Fibroblast of gingiva (primary cell): ENCODE measurements at regions not wholly inside any gene's neighbourhood (a gene's known extent, or its start where the extent isn't known, plus 50 kb on each side); places are given as distances from the start of the nearest gene placed in this dataset.
A peak's percentile ranks its signal among the peaks of the same experiment; 100 is the strongest.

Source experiments
- DNase-seq: peaks from one replicate; pipeline ENCODE4 v3.0.0-alpha.2; 2011; ENCODE audit warnings: low read depth

DNA sequence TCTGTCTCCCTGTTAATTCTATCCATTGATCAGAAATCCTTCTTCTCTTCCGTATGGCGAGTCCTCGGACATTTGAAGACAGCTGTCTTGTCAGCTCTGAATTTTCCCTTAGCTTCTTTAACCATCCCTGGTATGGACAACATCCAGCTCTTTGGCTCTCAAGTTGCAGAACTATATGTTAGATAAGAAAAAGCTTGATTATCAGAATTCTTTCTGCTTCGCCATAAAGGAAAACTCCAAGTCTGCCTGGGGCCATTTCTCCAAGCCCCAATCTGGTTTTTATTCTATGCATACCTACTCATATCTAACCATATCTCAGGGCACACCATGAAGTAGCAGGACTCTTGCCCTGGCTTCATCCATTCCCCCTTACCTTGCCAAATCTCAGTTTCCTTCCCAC, 215.7 kb upstream of the TMC3 start:
- no peak for DNase-seq

DNA sequence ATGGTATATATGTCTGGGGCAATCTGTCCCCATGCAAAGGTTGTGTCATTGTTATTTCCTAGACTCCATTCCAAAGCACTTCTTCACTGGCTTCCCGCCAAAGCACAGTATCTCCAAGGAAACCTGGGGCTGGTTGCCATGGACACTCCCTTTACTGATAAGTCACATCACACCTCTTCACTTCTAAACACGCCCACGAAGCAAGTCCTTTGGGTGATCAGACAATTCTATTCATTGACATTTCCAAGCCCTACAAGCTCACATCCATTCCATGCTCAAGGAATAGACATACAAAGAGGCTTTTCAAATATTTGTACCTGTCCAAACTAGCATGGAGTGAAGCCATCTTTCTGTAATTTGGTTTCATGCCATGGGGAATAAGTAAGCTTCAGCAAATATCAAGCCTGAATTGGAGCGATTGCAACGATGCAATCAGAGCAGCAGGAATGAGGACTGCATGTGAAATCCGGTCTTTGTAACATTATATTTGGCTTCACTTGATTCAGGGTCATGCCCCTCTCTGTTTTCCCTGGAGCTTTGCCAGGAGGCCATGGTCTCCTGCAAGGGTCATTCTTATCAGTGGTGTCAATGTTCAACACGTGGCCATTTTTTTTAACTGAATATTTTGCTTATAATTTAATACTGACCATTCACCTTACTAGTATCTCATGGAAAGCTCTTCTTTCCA, 201.6 kb upstream of the TMC3 start:
- DNase-seq = no peak

DNA sequence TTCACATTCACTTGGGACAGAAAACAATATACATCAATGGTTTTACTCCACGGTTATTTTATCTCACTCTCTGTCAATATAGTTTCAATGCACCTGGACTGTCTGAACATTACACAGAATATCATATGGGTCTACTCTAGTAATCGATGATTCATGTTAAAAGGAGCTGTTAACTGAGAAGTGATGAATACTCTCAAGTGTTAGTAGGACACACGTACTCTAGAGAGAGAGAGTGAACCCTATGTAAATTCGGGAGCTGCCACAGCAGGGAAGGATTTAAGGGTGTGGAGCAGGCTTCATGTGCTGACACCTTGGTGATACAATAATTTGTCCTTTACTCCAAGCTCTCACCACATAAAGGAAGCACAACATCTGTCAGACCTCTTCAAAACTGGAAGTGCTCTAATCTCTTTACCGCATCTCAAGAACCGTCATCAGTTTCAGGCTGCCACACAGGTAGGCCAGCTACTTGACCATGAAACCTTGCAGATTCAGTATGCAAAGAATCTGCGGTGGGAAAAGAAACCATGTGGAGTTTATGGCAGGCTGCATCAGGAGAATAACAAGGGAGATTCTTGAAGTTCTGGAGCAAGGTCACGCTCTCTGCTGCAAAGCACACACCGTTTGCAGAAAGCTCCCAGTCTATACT, 199.2 kb upstream of the TMC3 start:
- no peak for DNase-seq

DNA sequence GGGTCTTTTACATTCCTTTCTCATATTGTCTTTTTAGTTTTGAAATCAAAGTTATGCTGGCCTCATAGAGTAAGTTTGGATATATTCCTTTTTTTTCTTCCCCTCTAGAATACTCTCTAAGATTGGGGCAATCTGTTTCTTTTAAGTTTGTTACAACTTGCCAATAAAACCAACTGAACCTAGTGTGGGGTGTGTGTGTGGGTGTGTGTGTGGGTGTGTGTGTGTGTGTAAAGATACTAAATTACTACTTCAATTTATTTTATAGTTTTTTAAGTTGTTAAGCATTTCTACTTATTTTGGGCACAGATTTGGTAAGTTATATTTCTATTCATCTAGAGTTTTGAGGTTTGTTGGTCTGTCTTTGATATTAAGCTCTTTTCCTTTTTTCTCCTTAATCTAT, 198.2 kb upstream of the TMC3 start:
- DNase-seq = no peak

DNA sequence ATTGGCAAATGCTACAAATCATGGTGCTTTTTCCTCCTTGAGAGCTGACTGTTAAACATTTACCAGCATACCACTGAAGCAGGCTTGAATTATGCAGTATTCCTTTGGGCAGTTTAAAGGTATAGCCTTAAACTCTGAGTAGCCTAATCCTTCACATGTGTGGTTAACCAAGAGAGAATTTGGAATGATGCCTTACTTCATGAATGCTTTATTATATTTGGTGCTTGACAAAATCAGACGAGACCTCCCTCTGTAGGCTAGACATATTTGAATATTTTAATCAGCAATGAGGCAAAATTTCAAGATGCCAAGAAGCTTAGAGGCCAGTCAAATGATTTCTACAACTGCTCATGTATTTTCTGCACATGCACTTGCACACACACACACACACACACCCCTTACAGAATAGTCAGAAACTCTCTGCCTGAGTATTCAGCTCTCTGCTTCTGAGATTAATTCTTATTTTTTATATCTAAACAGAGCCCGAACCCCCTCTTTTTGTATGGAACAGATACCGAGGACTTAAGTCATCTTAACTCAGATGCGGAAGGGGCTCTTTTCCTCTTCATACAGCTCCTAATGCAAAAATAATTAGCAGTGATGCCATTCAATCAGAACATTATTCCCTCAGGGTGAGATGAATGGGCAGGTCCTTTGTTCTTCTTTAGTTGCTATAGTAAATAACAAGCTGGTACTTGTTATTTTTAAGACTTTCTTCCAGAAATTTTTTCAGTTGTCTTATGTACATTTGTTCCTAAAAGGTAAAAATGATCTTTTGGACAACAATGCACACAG, 195.5 kb upstream of the TMC3 start:
- no peak for DNase-seq

DNA sequence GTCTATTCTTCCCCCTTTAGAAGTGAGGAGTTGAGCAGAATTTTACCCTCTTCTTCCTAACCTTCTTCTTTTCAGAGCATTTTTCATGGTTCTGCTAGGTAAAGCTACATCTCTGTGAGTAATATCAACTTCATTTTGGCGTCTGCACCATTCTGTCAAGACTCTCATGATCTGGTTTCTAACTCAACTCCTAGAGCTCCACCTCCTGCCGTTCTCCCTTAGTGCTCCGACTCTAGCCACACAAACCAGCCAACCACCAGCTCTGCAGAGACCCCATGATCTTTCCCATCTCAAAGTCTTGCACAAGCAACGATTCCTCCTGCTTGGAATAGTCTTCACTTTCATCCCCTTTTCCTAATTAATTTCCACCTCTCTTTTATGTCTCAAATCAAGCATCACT, 193.9 kb upstream of the TMC3 start:
- DNase-seq = no peak

DNA sequence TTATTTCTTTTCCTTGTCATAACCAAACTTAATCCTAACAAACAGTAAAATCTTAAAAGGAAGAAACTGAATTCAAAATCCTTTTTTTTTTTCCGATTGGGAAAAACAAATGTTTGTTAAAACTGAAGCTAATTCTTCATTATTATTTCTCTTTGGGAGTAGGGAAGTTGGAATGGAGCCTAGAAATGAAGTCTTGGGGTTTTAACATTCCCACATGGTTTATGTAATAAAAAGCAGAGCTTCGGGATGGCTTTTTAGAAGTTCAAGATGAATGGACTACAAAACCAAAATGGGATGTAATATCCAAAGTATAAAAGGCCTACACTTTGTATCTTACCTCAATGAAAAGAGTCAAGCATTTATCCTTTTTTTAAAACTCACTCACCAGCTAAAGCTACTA, 189.0 kb upstream of the TMC3 start:
- no peak for DNase-seq

DNA sequence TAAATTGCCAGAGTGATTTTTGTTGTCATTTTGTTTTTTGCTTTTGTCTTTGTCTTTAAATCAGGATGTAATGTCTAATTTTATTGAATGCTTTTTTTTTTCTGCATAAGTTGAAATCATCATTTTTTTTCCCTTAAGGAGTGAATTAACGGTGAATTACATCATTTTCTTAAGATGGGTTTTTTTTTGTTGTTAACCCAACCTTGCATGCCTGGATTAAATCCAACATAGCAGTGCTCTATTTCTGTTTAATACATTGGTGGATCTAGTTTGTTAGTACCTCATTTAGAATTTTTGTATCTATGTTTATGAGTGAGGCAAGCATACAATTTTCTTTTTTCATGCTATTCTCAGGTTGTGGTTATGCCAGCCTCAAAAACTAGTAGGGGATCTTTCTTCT, 186.4 kb upstream of the TMC3 start:
- no peak for DNase-seq

DNA sequence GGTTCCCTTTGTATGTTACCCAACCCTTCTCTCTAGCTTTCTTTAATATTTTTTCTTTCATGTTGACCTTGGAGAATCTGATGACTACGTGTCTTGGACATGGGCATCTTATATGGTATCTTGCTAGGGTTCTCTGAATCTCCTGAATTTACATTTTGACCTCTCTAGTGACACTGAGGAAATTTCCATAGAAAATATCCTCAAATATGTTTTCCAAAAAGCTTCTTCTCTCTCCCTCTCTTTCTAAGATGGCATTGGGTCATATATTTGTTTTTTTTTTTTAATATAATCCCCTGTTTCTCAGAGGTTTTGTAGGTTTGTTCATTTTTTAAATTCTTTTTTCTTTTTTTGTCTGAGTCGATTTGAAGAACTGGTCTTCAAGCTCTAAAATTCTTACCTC, 184.0 kb upstream of the TMC3 start:
- DNase-seq = no peak

DNA sequence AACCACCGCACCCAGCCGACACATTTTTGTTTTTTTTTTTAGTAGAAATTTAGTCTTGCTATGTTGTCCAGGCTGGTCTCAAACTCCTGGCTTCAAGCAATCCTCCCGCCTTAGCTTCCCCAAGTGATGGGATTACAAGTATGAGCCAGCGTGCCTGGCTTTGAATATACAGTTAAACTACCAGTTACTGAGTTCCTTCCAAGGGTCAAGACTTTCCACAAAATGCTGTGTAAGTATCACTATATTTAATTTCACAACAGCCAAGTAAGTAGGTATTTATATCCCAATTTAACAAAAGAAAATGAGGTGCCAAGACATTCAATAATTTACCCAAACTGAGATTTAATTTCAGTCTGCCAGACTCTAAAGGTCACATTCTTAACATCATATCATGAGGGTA, 181.3 kb upstream of the TMC3 start:
- no peak for DNase-seq

DNA sequence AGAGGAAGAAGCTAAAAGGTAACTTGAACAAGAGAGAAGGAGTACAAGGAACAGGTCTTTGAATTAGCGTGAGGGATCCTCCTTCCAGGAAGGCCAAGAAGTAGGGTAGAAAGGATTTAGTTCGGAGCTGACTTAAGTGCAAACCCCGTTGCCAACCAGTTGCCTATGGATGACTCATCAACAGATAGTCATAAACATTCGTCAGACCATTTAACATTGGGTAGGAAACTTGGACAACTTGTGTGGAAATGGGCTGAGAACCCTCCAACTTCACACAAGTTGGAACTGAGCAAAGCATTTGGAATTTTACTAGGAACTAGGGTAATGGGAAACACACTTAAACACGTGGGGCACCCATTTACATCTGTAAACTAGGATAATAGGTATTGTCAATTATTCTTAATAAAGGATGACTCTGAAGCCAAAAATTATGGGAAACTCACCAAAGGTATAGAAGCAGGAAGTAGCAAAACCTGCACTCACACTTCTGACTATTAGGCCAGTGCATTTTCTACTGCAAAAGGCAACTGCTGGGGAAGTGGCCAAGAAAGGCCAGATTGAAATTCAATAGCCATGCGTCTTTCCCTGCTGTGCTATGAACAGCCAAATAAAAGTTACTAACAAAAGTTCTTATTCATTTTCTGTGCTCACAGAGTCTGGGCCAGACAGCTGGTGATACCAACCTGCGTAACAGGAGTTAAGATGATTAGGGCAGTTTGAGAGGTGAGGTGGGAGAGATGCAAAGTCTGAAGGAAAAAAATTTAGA, 174.5 kb upstream of the TMC3 start:
- peak; percentile 14 for DNase-seq

DNA sequence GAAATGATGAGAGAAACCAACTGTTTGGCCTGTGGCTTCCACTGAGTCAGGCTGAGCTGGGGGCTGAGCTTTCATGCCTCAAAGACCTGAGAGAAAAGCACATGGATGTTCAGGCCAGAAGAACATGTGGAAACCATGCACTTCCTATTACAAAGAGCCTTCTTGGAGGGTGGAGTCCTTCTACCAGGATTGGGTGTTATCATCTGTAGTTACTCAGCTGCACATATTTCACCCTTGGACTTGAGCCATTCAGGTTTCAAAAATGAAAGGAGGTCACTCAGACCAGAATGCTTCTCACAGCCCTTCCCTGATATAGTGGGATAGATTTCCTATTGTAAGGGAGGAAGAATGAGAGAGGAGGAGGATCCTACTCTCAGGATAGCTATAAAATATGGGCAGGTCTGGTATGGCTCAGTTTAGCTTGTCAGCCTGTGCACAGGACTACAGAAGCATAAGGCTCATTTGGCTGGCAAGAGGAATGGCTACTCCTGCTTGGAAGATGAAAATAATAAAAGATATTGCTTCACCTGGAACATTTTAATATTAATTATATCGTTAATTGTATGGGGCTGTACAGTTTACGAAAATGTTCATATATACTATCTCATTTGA, 173.6 kb upstream of the TMC3 start:
- DNase-seq = no peak

DNA sequence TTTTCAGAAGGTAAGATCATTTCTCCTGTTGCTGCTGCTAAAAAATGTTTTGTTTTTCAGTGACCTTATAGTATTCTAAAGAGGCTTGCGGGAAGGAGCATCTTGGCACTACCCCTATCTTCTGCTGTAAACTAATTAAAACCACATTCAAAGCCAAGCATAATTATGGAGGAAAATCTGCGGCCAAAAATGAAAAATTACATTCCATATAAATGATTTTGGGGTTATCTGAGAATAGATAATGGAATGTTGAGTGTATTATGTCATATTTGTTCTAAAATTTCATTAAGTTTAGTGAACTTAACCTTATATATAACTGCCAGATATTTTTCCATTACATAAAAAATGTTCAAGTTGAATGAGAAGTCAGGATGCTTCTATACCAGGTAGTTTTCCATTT, 170.4 kb upstream of the TMC3 start:
- no peak for DNase-seq

DNA sequence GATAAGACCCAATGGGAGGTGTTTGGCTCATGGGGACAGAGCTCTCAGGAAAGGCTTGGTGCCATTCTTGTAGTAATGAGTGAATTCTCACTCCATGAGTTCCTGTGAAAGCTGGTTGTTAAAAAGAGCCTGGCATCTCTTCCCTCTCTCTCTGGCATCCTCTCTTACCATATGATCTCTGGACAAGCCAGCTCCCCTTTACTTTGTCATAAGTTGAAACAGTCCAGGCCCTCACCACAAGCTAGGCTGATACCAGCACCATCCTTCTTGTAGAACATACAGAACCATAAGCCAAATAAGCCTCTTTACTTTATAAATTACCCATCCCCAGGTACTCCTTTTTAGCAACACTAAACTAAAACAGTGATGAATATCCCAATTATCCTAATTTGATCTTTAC, 166.9 kb upstream of the TMC3 start:
- no peak for DNase-seq

DNA sequence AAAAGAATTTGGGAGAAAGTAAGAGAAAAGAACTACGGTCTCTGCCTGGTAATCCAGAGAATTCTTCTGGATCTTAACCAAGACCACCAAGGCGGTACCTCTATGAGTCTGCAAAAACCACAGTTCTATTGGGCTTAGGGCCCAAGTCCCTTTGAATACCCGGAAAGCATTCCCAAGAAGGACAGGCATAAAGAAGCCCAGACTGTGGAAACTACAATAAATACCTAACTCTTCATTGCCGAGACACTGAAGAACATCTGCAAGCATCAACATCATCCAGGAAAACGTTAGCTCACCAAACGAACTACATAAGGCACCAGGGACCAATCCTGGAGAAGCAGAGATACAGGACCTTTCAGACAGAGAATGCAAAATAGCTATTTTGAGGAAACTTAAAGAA, 162.3 kb upstream of the TMC3 start:
- DNase-seq = no peak

DNA sequence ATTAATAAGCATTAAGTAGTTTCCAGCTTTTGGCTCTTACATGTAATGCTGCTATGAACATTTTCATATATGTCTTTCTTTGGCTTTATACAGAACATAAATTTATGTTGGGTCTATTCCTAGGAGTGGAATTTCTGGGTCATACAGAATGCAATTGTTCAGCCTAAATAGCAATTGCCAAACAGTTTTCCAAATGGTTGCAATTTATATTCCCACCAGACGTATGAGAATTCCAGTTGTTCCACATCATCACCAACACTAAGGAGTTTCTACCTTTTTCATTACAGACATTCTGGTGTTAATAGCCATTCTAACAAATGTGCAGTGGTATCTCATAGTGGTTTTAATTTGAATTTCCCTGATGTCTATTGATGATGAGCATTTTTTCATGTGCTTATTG, 160.1 kb upstream of the TMC3 start:
- no peak for DNase-seq

DNA sequence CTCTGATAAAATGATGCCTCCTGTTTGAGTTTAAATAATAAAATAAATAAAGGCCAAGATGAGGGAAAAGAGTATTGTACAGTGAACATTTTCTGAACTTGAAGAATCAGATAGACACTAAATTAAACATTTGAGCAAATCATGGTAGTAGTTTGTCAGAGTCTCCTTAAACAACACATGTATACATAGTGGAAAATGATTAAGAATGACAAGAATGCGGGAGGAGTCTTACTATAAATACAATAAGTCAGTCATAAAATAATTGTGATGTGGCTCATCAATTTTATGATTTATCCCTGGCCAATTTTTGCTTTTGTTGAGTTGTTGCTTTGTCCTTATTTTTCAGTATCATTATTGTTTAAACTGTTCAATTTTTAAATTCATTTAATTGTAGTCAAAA, 158.0 kb upstream of the TMC3 start:
- DNase-seq = no peak

DNA sequence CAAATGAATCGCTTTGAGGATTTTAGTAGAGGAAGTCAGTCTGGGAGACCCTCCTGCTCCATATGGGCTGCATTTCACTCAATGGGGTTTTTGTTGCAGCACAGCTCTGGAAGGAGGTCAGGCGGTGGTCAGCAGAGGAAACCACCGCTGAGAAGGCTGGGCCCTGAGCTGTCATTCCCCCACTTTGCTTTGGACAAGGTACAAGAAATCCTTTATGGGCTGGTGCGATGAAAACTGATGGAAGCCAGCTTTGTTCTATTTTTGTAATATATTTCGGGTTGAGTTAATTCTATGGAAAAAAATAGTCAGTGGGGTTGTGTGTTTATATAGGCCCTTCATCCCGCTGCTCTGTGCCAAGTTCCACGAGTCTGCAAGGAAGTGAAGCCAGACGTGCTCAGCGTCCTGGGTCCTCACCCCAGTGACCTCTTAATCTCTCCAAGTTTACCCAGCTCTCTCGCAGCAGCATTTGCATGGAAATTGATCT, 157.1 kb upstream of the TMC3 start:
- no peak for DNase-seq

DNA sequence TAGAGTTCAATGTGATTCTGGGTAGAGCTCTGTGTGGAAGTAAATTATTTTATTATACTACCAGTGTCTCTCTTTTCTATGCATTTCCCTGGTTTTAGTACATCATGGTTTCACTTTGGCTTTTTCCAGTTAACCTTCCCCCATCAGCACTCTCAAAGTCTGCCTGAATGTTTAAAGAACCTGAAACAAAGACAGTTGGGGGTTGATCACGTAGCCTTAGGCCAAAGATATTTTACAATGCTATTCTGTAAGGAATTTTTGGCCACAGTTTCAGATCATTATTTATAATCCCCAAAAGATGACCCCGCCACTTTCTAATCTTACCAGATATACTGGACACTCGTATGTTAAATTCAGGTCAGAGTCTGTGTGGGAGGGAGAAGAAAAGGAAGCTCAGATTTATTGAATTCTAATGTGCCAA, 156.3 kb upstream of the TMC3 start:
- no peak for DNase-seq

DNA sequence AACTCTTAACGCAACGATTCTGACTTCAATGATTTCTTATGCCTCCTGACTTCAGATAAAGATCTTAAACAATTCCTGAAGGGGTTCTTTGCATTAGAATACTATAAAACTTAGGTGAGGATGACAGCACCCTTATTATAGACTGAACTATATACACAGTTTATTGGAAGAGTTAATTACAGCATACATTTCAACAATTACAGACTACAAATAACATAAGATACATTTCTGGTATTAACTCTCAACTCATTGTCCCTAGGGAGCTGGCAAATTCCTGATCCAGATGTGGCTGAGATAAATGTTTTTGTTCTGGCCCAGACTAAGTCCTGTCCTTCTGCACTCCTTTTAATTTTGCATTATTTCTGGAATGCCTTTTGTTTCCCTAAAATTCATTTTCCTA, 155.5 kb upstream of the TMC3 start:
- no peak for DNase-seq

DNA sequence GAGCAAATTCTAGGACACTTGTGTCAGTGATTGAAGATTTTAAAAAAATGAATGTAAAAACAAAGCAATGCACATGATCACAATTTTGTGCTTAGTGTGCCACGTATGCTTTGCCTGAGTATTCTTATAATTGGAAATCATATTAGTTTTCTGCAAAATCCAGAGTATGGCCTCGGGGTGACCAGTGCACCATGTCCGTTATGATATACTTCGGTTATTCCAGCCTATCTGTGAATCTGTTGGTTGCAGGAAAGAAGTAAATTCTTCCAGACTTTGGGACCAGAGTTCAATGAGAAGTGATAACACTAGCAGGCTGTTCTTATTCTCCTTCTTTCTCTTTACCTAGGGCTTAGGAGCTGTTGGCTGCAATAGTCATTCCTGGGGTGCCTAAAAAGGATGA, 152.0 kb upstream of the TMC3 start:
- no peak for DNase-seq

DNA sequence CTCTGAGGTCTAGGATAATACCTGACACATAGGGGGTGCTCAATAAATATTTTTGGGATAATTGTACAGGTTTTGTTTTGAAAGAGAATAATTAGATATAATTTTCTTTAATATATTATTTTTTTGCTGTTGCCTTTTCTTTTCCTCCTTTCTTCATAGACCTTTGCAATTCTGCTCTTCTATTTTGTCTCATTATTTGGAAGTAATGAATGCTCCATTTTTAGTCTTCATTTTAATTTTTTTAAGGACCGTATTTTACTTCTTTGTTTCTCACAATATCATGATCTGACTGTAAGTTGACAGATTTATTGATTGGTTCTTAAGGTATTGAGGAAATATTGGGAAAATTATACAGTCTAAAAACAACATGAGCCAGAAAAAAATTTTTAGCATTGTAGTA, 150.5 kb upstream of the TMC3 start:
- no peak for DNase-seq
